WTC11 (cell line): ENCODE measurements at regions not wholly inside any gene's neighbourhood (a gene's known extent, or its start where the extent isn't known, plus 50 kb on each side); places are given as distances from the start of the nearest gene placed in this dataset.

Experiments used
- ATAC-seq: fragments of 200-7000 bp; cut with Tn5 transposase; 2 replicates; pipeline ENCODE4 v1.10.0; 2021; ENCODE audit warnings: mild to moderate bottlenecking, moderate library complexity
- CTCF ChIA-PET: fragments of 300-600 bp; sonication (Branson Sonifier 250); formaldehyde crosslinking; loops from one replicate; lab custom pipeline; 2021; ENCODE audit warnings: antibody characterized with exemption; lab: Charles Lee
- POLR2A ChIA-PET: fragments of 350-600 bp; sonication (Branson Sonifier 250); formaldehyde crosslinking; loops from one replicate; lab custom pipeline; 2021; ENCODE audit warnings: antibody characterized with exemption; lab: Charles Lee
- DNase-seq: peaks from one replicate; pipeline ENCODE4 v3.0.0; 2021; ENCODE audit warnings: low spot score
- H3K27ac Mint-ChIP-seq: 2 replicates; pipeline ENCODE4 v1.8.0; 2021; ENCODE audit warnings: mixed read lengths
- H3K27me3 Mint-ChIP-seq: 2 replicates; pipeline ENCODE4 v1.8.0; 2021; ENCODE audit warnings: low read depth, mild to moderate bottlenecking, moderate library complexity, mixed read lengths
- H3K36me3 Mint-ChIP-seq: 2 replicates; pipeline ENCODE4 v1.8.0; 2021; ENCODE audit warnings: mixed read lengths
- H3K4me1 Mint-ChIP-seq: 2 replicates; pipeline ENCODE4 v1.8.0; 2022; ENCODE audit warnings: mixed read lengths
- H3K4me3 Mint-ChIP-seq: 2 replicates; pipeline ENCODE4 v1.8.0; 2021; ENCODE audit warnings: mild to moderate bottlenecking, moderate library complexity, mixed read lengths
- H3K9me3 Mint-ChIP-seq: 2 replicates; pipeline ENCODE4 v1.8.0; 2021; ENCODE audit warnings: mixed read lengths
- CBFB ChIP-seq: sonication (generic); formaldehyde crosslinking; IDR thresholded peaks from 2 replicates; pipeline ENCODE4 v1.8.1; 2022; ENCODE audit warnings: mild to moderate bottlenecking, low read depth, missing genetic modification reagents
- CTCF ChIP-seq: fragments of 200-600 bp; IDR thresholded peaks from 2 replicates; pipeline ENCODE4 v1.8.0; 2022; ENCODE audit warnings: antibody characterized with exemption
- JAZF1 ChIP-seq: fragments of 250-450 bp; sonication (Bioruptor Pico); IDR thresholded peaks from 2 replicates; pipeline ENCODE4 v1.9.0; 2021; ENCODE audit warnings: moderate library complexity, mild to moderate bottlenecking, inconsistent platforms
- SMAD4 ChIP-seq: sonication (generic); formaldehyde crosslinking; IDR thresholded peaks from 2 replicates; pipeline ENCODE4 v1.8.0; 2022; ENCODE audit warnings: mild to moderate bottlenecking, missing genetic modification reagents
- SOX15 ChIP-seq: fragments of 250-450 bp; sonication (Bioruptor Pico); IDR thresholded peaks from 2 replicates; pipeline ENCODE4 v1.9.0; 2021; ENCODE audit warnings: mild to moderate bottlenecking
- SP1 ChIP-seq: sonication (generic); formaldehyde crosslinking; conservative IDR thresholded peaks from 2 replicates; pipeline ENCODE4 v1.8.1; 2022; ENCODE audit warnings: missing genetic modification reagents
- USF1 ChIP-seq: sonication (generic); formaldehyde crosslinking; IDR thresholded peaks from 2 replicates; pipeline ENCODE4 v1.8.0; 2022; ENCODE audit warnings: mild to moderate bottlenecking, missing genetic modification reagents
- ZBTB43 ChIP-seq: sonication (generic); formaldehyde crosslinking; IDR thresholded peaks from 2 replicates; pipeline ENCODE4 v1.8.1; 2023; ENCODE audit warnings: mild to moderate bottlenecking, missing genetic modification reagents
- TF ChIP-seq, protein P1 (sequence below): sonication (generic); formaldehyde crosslinking; IDR thresholded peaks from 2 replicates; pipeline ENCODE4 v1.8.1; 2023; ENCODE audit warnings: mild to moderate bottlenecking, missing genetic modification reagents, borderline replicate concordance
- TF ChIP-seq, protein P2 (sequence below): sonication (generic); formaldehyde crosslinking; IDR thresholded peaks from 2 replicates; pipeline ENCODE4 v1.8.0; 2023; ENCODE audit warnings: mild to moderate bottlenecking, missing genetic modification reagents

GRCh38 chr10:121099592-121099991 is 248.4 kb downstream of the WDR11 start:
- CTCF ChIA-PET: no interaction called here
- Mint-ChIP-seq H3K27me3 (no peaks in the 10 kb centered on the region), H3K36me3 (no peaks in the 10 kb centered on the region), H3K27ac (no peak overlapping the region), H3K4me3 (no peak overlapping the region), H3K4me1 (peaks cover 5% of the 10 kb centered on the region)
- POLR2A ChIA-PET: no interaction called here
- ATAC-seq: no peak
- TF ChIP-seq CTCF (no peak), SMAD4 (CRISPR knock-in tag) (no peak), ZBTB43 (no peak)
- TF ChIP-seq, protein P1, sequence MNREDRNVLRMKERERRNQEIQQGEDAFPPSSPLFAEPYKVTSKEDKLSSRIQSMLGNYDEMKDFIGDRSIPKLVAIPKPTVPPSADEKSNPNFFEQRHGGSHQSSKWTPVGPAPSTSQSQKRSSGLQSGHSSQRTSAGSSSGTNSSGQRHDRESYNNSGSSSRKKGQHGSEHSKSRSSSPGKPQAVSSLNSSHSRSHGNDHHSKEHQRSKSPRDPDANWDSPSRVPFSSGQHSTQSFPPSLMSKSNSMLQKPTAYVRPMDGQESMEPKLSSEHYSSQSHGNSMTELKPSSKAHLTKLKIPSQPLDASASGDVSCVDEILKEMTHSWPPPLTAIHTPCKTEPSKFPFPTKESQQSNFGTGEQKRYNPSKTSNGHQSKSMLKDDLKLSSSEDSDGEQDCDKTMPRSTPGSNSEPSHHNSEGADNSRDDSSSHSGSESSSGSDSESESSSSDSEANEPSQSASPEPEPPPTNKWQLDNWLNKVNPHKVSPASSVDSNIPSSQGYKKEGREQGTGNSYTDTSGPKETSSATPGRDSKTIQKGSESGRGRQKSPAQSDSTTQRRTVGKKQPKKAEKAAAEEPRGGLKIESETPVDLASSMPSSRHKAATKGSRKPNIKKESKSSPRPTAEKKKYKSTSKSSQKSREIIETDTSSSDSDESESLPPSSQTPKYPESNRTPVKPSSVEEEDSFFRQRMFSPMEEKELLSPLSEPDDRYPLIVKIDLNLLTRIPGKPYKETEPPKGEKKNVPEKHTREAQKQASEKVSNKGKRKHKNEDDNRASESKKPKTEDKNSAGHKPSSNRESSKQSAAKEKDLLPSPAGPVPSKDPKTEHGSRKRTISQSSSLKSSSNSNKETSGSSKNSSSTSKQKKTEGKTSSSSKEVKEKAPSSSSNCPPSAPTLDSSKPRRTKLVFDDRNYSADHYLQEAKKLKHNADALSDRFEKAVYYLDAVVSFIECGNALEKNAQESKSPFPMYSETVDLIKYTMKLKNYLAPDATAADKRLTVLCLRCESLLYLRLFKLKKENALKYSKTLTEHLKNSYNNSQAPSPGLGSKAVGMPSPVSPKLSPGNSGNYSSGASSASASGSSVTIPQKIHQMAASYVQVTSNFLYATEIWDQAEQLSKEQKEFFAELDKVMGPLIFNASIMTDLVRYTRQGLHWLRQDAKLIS: no peak
- TF ChIP-seq, protein P2, sequence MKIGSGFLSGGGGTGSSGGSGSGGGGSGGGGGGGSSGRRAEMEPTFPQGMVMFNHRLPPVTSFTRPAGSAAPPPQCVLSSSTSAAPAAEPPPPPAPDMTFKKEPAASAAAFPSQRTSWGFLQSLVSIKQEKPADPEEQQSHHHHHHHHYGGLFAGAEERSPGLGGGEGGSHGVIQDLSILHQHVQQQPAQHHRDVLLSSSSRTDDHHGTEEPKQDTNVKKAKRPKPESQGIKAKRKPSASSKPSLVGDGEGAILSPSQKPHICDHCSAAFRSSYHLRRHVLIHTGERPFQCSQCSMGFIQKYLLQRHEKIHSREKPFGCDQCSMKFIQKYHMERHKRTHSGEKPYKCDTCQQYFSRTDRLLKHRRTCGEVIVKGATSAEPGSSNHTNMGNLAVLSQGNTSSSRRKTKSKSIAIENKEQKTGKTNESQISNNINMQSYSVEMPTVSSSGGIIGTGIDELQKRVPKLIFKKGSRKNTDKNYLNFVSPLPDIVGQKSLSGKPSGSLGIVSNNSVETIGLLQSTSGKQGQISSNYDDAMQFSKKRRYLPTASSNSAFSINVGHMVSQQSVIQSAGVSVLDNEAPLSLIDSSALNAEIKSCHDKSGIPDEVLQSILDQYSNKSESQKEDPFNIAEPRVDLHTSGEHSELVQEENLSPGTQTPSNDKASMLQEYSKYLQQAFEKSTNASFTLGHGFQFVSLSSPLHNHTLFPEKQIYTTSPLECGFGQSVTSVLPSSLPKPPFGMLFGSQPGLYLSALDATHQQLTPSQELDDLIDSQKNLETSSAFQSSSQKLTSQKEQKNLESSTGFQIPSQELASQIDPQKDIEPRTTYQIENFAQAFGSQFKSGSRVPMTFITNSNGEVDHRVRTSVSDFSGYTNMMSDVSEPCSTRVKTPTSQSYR: no peak
- TF ChIP-seq, all 79 proteins: peak for 0
- DNase-seq: no peak
- peaks cover 11% of the 10 kb centered on the region for H3K9me3 Mint-ChIP-seq

GRCh38 chr10:121101561-121101960 is 250.4 kb downstream of the WDR11 start:
- peaks cover 8% of the 10 kb centered on the region for H3K4me1 Mint-ChIP-seq

GRCh38 chr10:121102706-121103105 is 251.5 kb downstream of the WDR11 start:
- CTCF ChIA-PET: interaction anchor here (0.5 kb wide), 1 partner anchor 631 kb away, joined by 3 read pairs; no protein-coding TSS in a partner anchor
- H3K9me3 Mint-ChIP-seq: peaks cover 6% of the 10 kb centered on the region; the same call in 1 of the 2 replicates
- DNase-seq (no peak), ATAC-seq (no peak)
- no peaks in the 10 kb centered on the region; the same call in 1 of the 2 replicates for H3K27me3 Mint-ChIP-seq
- no peak overlapping the region for H3K4me3 Mint-ChIP-seq
- no peaks in the 10 kb centered on the region for H3K36me3 Mint-ChIP-seq
- POLR2A ChIA-PET: no interaction called here
- H3K4me1 Mint-ChIP-seq: peaks cover 8% of the 10 kb centered on the region
- TF ChIP-seq SP1: no peak
- H3K27ac Mint-ChIP-seq: no peak overlapping the region

More at GRCh38 chr10:121101561-121101960, 250.4 kb downstream of the WDR11 start:
- DNase-seq: no peak
- CTCF ChIA-PET: no interaction called here
- Mint-ChIP-seq H3K27me3 (no peaks in the 10 kb centered on the region; the same call in 1 of the 2 replicates), H3K9me3 (peaks cover 6% of the 10 kb centered on the region; the same call in 1 of the 2 replicates), H3K4me3 (no peak overlapping the region), H3K27ac (no peak overlapping the region), H3K36me3 (no peaks in the 10 kb centered on the region)
- POLR2A ChIA-PET: no interaction called here
- no peak for TF ChIP-seq CBFB (CRISPR knock-in tag)
- TF ChIP-seq JAZF1: no peak
- no peak for TF ChIP-seq USF1 (CRISPR knock-in tag)
- TF ChIP-seq SOX15 (CRISPR knock-in tag): no peak
- ATAC-seq: no peak
